ENCODE measurements at regions not wholly inside any gene's neighbourhood (a gene's known extent, or its start where the extent isn't known, plus 50 kb on each side); places are given as distances from the start of the nearest gene placed in this dataset.

- DNase-seq = no peak
Observed at GRCh38 chr18:78900938-78901909, 78.4 kb upstream of the SALL3 start.

- no peak for DNase-seq
Observed at GRCh38 chr18:78901923-78902794, 77.5 kb upstream of the SALL3 start.

DNA sequence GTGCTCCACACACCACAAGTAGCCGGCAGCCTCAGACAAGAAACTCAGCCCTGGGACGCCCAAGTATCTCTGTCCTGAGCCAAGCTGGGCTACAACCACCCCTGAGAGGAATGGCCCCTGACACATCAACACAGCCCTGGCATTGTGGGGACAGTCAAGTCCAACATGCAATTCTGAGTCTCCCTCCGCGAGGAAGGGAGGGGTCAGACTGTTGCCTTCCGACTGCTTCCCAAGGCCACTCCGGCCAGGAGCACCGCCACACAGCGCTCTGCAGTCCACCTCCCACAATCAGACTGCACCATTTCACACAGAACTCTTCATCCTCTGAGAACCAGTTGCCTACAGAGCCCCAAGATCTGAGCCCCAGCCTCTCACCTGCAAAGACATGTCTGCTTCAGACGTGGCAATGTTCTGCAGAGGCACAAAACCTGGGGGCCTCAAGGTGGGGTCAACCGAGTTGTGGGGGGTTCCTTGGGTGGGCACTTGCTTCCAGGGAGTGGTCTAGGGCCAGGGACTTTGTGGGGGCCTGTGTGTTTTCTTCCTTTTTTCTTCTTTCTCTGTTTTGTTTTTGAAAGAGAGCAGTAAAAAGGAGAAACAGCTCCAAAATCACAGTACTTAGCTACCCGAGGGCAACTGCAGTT lies 76.7 kb upstream of the SALL3 start:
- no peak for DNase-seq

GRCh38 chr18:78903436-78904178 lies 76.0 kb upstream of the SALL3 start:
- no peak for DNase-seq

- DNase-seq = no peak
Observed at GRCh38 chr18:78904179-78904531, 75.5 kb upstream of the SALL3 start.

DNA sequence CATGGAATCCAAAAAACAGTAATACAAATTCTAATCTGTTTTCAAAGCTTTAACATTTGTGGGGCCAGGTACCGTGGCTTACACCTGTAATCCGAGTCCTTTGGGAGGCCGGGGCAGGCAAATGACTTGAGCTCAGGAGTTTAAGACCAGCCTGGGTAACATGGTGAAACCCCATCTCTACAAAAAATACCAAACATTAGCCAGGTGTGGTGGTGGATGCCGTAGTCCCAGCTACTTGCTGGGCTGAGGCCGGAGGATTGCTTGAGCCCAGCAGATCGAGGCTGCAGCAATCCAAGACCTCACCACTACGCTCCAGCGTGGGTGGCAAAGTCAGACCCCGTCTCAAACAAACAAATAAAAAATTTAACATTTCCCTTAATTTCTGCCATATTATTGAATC lies 74.3 kb upstream of the SALL3 start:
- DNase-seq = no peak

DNA sequence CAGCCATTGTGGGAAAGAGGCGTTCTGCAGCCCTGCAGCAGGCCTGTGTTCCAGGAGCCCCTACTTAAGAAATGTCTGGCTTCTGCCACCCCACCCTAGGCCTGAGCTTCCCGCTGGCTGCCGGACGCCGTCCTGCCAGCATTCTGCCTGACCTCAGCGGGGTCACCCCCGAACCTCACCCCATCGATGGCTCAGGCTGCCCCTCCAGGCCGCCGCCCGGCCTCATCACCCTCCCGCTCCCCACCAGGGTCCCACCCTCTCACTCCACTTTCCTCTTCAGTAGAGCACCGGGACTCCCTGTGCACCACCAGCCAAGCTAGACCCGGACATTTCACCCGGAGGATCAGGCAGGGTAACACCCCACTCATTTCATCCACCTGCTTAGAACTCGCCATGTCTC lies 73.6 kb upstream of the SALL3 start:
- DNase-seq = no peak

DNA sequence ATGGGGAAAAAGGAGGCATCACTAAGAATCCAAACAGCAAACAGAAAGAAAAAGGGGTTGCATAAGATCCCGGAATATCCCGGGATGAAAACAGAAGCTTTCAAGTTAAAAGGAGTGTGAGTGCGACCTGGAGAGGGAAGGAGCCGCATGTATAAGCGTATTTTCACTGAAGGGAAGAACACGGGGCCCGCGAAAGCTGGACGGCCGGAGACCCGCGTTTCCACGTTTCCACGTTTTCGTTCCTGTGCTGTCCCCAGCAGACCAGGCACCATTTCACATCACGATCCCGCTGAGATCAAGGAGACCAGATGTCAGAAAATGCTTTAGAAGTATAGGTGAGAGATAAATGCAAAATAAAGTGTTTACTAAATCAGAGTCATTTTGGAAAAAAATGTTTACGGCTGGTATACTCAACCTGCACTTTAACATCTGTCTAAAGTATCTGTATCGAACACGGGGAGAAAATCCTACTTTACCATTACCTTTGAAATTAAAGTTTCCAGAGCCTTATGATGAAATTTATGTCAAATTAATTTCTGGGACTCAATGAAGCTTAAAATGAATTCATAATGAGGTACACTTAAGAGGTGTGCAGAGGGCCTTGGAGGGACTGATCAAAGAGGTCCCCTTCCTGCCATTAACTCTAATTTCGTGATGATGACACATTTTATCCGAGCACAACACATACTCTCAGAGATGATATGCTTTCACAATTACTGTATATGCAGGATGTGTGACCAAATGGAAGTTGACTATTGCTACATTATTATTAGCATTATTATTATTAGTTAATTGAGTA lies 71.0 kb upstream of the SALL3 start:
- DNase-seq = no peak

DNA sequence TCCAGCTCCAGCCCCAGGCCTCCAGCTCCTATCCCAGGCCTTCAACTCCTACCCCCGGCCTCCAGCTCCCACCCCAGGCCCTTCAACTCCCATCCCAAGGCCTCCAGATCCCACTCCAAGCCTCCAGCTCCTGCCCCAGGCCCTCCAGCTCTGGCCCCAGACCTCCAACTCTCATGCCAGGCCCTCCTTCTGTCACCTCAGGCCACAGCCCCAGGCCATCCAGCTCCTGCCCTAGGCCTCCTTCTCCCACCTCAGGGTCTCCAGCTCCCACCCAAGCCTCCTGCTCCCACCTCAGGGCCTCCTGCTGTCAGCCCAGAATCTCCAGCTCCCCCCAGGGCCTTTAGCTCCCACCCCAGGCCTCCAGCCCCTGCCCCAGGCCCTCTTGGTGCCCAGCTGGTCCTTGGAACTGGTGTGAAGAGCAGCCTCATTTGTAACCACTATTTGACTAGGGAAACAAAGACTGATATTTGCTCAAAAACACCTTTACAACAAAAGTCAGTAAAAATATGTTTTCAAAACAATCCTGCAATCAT lies 67.8 kb upstream of the SALL3 start:
- DNase-seq = no peak

- DNase-seq = no peak
Observed at GRCh38 chr18:78912336-78912735, 67.3 kb upstream of the SALL3 start.

- DNase-seq = no peak
Observed at GRCh38 chr18:78912844-78913243, 66.8 kb upstream of the SALL3 start.

DNA sequence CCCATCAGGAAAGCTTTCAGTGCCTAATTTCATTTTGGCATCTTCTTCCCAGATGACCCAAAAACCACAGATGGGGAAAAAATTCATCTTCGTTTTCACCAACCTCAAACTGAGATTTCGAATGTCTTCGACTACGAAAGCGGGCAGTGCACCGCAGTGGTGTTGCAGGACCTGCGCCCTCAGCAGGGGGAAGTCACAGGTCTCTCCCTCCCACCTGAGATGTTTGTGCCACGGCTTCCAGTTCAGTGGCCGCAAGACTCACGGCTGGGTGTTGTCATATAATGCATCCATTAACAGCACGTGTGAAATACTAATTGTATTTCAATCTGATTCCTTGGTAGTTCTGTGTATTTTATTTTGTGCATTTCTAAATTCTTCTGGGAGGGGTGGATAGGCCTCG lies 66.2 kb upstream of the SALL3 start:
- no peak for DNase-seq

- DNase-seq = no peak
Observed at GRCh38 chr18:78913830-78914231, 65.8 kb upstream of the SALL3 start.

DNA sequence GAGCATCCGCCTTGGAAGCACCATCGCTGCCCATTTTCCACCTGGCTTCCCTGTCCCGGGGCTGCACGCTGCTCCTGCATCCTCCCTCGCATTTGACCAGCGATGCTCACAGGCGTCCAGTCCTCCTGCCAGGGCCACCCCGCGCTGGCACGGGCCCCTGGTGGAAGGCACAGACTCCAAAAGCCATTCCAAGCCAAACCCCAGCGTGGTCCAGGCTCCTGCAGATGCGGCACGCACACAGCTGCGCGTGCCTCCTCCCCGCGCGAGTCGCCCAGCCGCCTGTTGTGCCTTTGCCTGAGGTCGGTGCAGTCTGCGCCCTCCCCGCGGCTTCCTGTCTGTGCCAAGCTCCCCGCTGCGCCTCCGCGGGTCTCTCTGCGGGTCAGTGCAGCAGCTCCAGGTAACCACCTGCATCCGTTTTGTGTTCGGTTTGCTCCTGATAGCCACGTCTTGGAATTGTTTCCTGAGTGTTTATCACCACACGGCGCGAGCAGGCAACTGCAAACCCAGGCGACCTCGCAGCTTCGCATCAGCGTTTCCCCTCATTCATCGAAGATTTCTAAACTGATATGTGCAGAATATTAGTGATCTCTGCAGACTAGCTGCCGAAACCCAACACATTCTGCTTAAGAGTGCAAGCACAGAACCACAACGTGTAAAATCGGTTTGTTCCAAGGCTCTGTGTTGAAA lies 65.2 kb upstream of the SALL3 start:
- peak in 1 of 5 experiments; percentile 3 for DNase-seq

GRCh38 chr18:78915446-78916008 lies 64.1 kb upstream of the SALL3 start:
- DNase-seq = no peak

DNA sequence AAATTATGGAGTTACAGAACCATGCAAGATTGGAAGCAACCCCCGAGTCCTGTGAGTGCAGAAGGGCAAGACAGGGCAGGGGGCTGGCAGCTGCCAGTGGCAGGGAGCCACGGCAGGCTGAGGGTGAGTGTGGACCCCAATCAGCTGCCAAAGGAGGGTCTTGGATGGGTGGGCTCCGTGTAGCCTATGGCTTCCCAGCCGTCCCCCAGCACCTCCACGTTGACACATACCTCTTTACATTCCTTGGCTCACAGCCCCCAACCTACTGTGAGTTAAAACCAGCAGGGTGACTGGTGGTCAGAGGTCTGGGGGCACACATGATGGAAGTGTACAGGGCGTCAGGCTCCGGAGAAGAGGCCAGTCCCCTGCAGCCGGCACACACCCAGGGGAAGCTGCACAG lies 60.9 kb upstream of the SALL3 start:
- no peak for DNase-seq

DNA sequence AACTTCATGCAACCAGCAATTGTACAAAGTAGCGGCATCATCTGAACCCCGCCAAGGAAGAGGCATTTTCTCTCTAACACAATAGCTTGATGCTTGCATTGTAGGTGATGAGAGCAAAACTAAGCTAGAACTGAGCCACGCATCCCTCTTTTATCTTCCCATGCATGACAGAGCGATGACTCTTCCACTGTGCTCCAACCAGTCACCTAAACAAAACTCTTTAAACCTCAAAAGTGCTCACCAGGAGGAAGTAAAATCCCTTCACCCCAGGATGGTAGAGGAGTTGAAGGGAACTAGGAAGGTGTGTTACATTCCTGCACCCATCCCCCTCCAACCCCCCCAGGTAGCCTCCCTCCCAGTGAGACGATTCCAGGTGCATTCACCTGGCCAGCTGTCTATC lies 59.7 kb upstream of the SALL3 start:
- DNase-seq = no peak

- DNase-seq = no peak
Observed at GRCh38 chr18:78920456-78921138, 59.0 kb upstream of the SALL3 start.

- DNase-seq = no peak
Observed at GRCh38 chr18:78922856-78923255, 56.8 kb upstream of the SALL3 start.

GRCh38 chr18:78924301-78924700 lies 55.3 kb upstream of the SALL3 start:
- no peak for DNase-seq

Measured in T-helper 2 cell (primary cell).